ENCODE measurements at regions not wholly inside any gene's neighbourhood (a gene's known extent, or its start where the extent isn't known, plus 50 kb on each side); places are given as distances from the start of the nearest gene placed in this dataset.
A peak's percentile ranks its signal among the peaks of the same experiment; 100 is the strongest.
"Not testable (repeated sequence)": the region's sequence is repeated elsewhere in the genome, so short reads cannot be mapped to it uniquely, and the experiment has no call there.

DNA sequence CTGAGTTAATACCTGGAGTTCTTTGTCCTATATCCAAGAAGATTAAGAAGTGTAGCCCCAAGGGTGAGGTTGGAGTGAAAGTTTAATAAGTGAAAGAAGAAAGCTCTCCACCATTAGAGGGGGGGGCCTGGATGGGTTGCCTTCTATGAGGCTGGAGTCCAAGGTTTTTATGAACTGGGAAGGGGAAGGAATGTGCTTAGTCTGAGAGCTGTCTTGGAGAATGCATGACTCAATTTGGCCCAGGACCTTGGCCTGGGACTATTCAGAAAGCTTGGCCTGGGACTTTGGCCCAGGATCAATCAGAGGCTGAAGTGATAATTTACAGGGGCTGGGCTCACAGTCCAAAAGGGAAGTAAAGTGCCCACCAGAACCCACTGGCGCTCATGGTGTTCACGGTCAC, 1049.0 kb upstream of the GRIA3 start:
- no peaks in the 10 kb centered on the region for H4K20me1 ChIP-seq (ENCODE audit: insufficient read depth, poor library complexity, severe bottlenecking)
- no peaks in the 10 kb centered on the region for H3K27me3 ChIP-seq
- no peak overlapping the region for H3K4me3 ChIP-seq
- H2AFZ ChIP-seq = no peak overlapping the region
- H3K4me2 ChIP-seq = no peak overlapping the region
- TF ChIP-seq EZH2phosphoT487 (IDR thresholded peaks at IDR 0.05; ENCODE audit: low read depth, severe bottlenecking, unreplicated experiment) (no peak), EZH2 (IDR thresholded peaks at IDR 0.05; ENCODE audit: borderline replicate concordance) (no peak)
- TF ChIP-seq, protein P1, sequence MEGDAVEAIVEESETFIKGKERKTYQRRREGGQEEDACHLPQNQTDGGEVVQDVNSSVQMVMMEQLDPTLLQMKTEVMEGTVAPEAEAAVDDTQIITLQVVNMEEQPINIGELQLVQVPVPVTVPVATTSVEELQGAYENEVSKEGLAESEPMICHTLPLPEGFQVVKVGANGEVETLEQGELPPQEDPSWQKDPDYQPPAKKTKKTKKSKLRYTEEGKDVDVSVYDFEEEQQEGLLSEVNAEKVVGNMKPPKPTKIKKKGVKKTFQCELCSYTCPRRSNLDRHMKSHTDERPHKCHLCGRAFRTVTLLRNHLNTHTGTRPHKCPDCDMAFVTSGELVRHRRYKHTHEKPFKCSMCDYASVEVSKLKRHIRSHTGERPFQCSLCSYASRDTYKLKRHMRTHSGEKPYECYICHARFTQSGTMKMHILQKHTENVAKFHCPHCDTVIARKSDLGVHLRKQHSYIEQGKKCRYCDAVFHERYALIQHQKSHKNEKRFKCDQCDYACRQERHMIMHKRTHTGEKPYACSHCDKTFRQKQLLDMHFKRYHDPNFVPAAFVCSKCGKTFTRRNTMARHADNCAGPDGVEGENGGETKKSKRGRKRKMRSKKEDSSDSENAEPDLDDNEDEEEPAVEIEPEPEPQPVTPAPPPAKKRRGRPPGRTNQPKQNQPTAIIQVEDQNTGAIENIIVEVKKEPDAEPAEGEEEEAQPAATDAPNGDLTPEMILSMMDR (IDR thresholded peaks at IDR 0.05; ENCODE audit: poor library complexity) = no peak
- H3K9me2 ChIP-seq (replicated peaks; ENCODE audit: insufficient read depth) = no peaks in the 10 kb centered on the region
- WGBS (ENCODE audit: low lambda C conversion rate, missing lambda C conversion rate) = 92% methylated on average over 2 of the region's 2 CpGs
- DNase-seq (ENCODE audit: low spot score) = peak; percentile 4
- H3K4me1 ChIP-seq (ENCODE audit: insufficient read depth) = no peaks in the 10 kb centered on the region
- H3K79me2 ChIP-seq = no peaks in the 10 kb centered on the region
- H3K27ac ChIP-seq = no peak overlapping the region
- H3K36me3 ChIP-seq (replicated peaks; ENCODE audit: insufficient read depth, low read depth) = no peaks in the 10 kb centered on the region
- H3K9me3 ChIP-seq (ENCODE audit: low read depth) = no peaks in the 10 kb centered on the region

DNA sequence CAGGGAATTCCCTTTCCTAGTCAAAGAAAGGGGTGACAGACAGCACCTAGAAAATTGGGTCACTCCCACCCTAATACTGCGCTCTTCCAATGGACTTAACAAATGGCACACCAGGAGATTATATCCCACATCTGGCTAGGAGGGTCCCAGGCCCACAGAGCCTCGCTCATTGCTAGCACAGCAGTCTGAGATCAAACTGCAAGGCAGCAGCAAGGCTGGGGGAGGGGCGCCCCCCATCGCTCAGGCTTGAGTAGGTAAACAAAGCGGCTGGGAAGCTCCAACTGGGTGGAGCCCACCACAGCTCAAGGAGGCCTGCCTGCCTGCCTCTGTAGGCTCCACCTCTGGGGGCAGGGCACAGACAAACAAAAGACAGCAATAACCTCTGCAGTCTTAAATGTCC, 1043.9 kb upstream of the GRIA3 start:
- H4K20me1 ChIP-seq (ENCODE audit: insufficient read depth, poor library complexity, severe bottlenecking); H3K27me3 ChIP-seq; H3K9me3 ChIP-seq (ENCODE audit: low read depth); H3K27ac ChIP-seq; H3K9me2 ChIP-seq (replicated peaks; ENCODE audit: insufficient read depth); H3K4me1 ChIP-seq (ENCODE audit: insufficient read depth); H3K36me3 ChIP-seq (replicated peaks; ENCODE audit: insufficient read depth, low read depth); H3K4me3 ChIP-seq; H2AFZ ChIP-seq; H3K4me2 ChIP-seq; DNase-seq (ENCODE audit: low spot score); H3K79me2 ChIP-seq: not testable (repeated sequence)
- WGBS (ENCODE audit: low lambda C conversion rate, missing lambda C conversion rate) = 89% methylated on average over 5 of the region's 5 CpGs

DNA sequence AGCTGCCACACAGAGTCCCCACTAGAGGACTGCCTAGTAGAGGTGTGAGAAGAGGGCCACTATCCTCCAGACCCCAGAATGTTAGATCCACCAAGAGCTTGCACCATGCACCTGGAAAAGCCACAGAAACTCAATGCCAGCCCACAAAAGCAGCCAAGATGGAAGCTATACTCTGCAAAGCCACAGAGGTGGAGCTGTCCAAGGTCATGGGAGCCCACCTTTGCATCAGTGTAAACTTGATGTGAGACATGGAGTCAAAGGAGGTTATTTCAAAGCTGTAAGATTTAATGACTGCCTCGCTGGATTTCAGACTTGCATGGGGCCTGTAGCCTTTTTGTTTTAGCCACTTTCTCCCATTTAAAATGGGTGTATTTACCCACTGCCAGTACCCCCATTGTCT, 1030.1 kb upstream of the GRIA3 start:
- Histone ChIP-seq H3K9me2 (replicated peaks; ENCODE audit: insufficient read depth) (no peaks in the 10 kb centered on the region), H3K27me3 (no peaks in the 10 kb centered on the region), H4K20me1 (ENCODE audit: insufficient read depth, poor library complexity, severe bottlenecking) (no peaks in the 10 kb centered on the region), H3K4me2 (no peak overlapping the region), H3K4me1 (ENCODE audit: insufficient read depth) (no peaks in the 10 kb centered on the region), H2AFZ (no peak overlapping the region), H3K27ac (no peak overlapping the region), H3K4me3 (no peak overlapping the region), H3K9me3 (ENCODE audit: low read depth) (no peaks in the 10 kb centered on the region), H3K36me3 (replicated peaks; ENCODE audit: insufficient read depth, low read depth) (no peaks in the 10 kb centered on the region), H3K79me2 (no peaks in the 10 kb centered on the region)
- 77% methylated on average over 1 of the region's 1 CpG for WGBS (ENCODE audit: low lambda C conversion rate, missing lambda C conversion rate)
- no peak for DNase-seq (ENCODE audit: low spot score)
- TF ChIP-seq, protein P1 (IDR thresholded peaks at IDR 0.05; ENCODE audit: poor library complexity) = no peak
- TF ChIP-seq EZH2 (IDR thresholded peaks at IDR 0.05; ENCODE audit: borderline replicate concordance) (no peak), EZH2phosphoT487 (IDR thresholded peaks at IDR 0.05; ENCODE audit: low read depth, severe bottlenecking, unreplicated experiment) (no peak)

DNA sequence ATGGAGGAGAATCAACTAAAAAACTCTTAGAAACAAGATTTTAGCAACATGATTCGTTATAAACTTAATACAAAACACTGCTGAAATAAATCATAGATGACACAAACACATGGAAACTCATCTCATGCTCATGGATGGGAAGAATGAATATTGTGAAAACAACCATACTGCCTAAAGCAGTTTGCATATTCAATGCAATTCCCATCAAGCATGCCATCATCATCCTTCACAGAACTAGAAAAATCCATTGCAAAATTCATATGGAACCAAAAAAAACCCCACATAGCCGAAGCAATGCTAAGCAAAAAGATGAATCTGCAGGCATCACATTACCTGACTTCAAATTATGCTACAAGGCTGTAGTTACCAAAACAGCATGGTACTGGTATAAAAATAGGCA, 1015.8 kb upstream of the GRIA3 start:
- Histone ChIP-seq H3K4me1 (ENCODE audit: insufficient read depth) (no peaks in the 10 kb centered on the region), H3K79me2 (no peaks in the 10 kb centered on the region), H4K20me1 (ENCODE audit: insufficient read depth, poor library complexity, severe bottlenecking) (no peaks in the 10 kb centered on the region), H3K27me3 (no peaks in the 10 kb centered on the region), H3K9me3 (ENCODE audit: low read depth) (no peaks in the 10 kb centered on the region), H3K9me2 (replicated peaks; ENCODE audit: insufficient read depth) (no peaks in the 10 kb centered on the region), H3K4me2 (no peak overlapping the region), H3K36me3 (replicated peaks; ENCODE audit: insufficient read depth, low read depth) (no peaks in the 10 kb centered on the region), H2AFZ (no peak overlapping the region), H3K27ac (no peak overlapping the region), H3K4me3 (no peak overlapping the region)
- no peak for DNase-seq (ENCODE audit: low spot score)
- no peak for TF ChIP-seq EZH2 (IDR thresholded peaks at IDR 0.05; ENCODE audit: borderline replicate concordance)
- WGBS (ENCODE audit: low lambda C conversion rate, missing lambda C conversion rate) = 63% methylated on average over 2 of the region's 2 CpGs

DNA sequence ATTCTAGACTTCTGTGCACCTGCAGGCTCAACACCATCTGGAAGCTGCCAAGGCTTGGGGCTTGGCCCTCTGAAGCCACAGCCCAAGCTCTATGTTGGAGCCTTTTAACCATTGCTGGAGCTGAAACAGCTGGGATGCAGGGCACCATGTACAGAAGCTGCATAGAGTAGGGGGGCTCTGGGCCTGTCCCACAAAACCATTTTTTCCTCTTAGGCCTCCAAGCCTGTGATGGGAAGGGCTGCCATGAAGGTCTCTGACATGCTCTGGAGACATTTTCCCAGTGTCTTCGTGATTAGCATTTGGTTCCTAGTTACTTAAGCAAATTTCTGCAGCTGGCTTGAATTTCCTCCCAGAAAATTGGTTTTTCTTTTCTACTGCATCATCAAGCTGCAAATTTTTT, 999.3 kb upstream of the GRIA3 start:
- Histone ChIP-seq H3K4me1 (ENCODE audit: insufficient read depth) (no peaks in the 10 kb centered on the region), H3K36me3 (replicated peaks; ENCODE audit: insufficient read depth, low read depth) (no peaks in the 10 kb centered on the region), H3K4me3 (no peak overlapping the region), H3K9me3 (ENCODE audit: low read depth) (no peaks in the 10 kb centered on the region), H3K9me2 (replicated peaks; ENCODE audit: insufficient read depth) (no peaks in the 10 kb centered on the region), H3K79me2 (no peaks in the 10 kb centered on the region), H4K20me1 (ENCODE audit: insufficient read depth, poor library complexity, severe bottlenecking) (no peaks in the 10 kb centered on the region), H3K27ac (no peak overlapping the region), H3K27me3 (no peaks in the 10 kb centered on the region), H2AFZ (no peak overlapping the region), H3K4me2 (no peak overlapping the region)
- DNase-seq (ENCODE audit: low spot score) = no peak
- TF ChIP-seq EZH2phosphoT487 (IDR thresholded peaks at IDR 0.05; ENCODE audit: low read depth, severe bottlenecking, unreplicated experiment) = no peak
- TF ChIP-seq, protein P1 (IDR thresholded peaks at IDR 0.05; ENCODE audit: poor library complexity) = no peak
- no peak for TF ChIP-seq EZH2 (IDR thresholded peaks at IDR 0.05; ENCODE audit: borderline replicate concordance)
- 44% methylated on average over 1 of the region's 1 CpG for WGBS (ENCODE audit: low lambda C conversion rate, missing lambda C conversion rate)

Data from hepatocyte (in vitro differentiated cells).